ENCODE measurements at regions not wholly inside any gene's neighbourhood (a gene's known extent, or its start where the extent isn't known, plus 50 kb on each side); places are given as distances from the start of the nearest gene placed in this dataset.

DNA sequence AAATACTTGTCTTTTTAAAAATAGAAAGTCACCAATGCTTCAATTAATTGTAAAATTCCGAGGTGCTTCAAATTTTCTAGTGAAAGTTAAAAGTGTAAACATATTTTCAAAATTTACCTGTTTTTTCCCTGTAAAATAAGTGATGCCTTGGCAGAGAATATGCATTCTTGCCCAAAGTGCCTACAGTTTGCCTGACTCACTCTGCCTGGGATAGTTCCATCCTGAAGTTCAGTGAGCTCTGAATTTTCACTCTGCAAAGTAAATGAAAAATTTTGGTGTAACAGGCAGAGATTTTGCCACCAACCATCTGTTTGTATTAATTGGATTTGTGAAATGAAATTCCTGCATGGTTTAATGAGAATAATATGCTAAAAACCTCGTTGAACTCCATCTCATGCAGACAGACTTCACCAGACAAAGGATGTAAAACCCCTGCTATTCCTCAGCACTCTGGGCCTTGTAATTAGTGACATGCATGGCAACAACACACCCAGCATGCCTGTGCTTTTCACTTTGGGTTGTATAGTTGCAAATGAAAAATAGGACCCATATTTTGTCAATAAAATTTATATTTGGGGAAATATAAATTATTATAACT lies 117.4 kb upstream of the GNAI1 start:
- H3K4ac ChIP-seq (ENCODE audit: low read length): no peak overlapping the region
- no peaks in the 10 kb centered on the region for H3K9me3 ChIP-seq (replicated peaks in 1 of 2; ENCODE audit: control insufficient read depth in 2 of 2, insufficient read depth in 1 of 2, low read depth in 1 of 2, low read length in 2 of 2)
- H2AFZ ChIP-seq (ENCODE audit: low read length): peak overlapping the region; percentile 7
- no peak overlapping the region for H3K14ac ChIP-seq (ENCODE audit: low read length)
- no CpG with 5 or more reads among the region's 2 CpGs for WGBS, 2 donors (ENCODE audit: extremely low coverage in 2 of 2, insufficient read length in 2 of 2, insufficient replicate concordance in 1 of 2)
- no peak overlapping the region for H2BK5ac ChIP-seq (ENCODE audit: low read length)
- no peak overlapping the region for H3K27ac ChIP-seq (replicated peaks; ENCODE audit: low read length)
- no peak overlapping the region for H3K23ac ChIP-seq (ENCODE audit: low read depth, low read length, poor library complexity)
- H4K91ac ChIP-seq (ENCODE audit: low read depth, low read length, poor library complexity): no peak overlapping the region
- H2BK15ac ChIP-seq (ENCODE audit: low read length): no peak overlapping the region
- no peak for DNase-seq (ENCODE audit: low spot score)
- no peak overlapping the region for H2BK120ac ChIP-seq (ENCODE audit: low read depth, low read length)
- H3K79me1 ChIP-seq (ENCODE audit: low read depth, low read length): no peaks in the 10 kb centered on the region
- H3K18ac ChIP-seq (ENCODE audit: low read length): no peak overlapping the region
- H3K4me1 ChIP-seq (ENCODE audit: control insufficient read depth in 2 of 2, insufficient read depth in 1 of 2, low read depth in 1 of 2, low read length in 2 of 2): no peaks in the 10 kb centered on the region
- no peak overlapping the region for H2AK5ac ChIP-seq (ENCODE audit: low read depth, low read length)
- no peak overlapping the region for H3K4me2 ChIP-seq (ENCODE audit: insufficient read depth, low read length, poor library complexity, severe bottlenecking)
- H3K36me3 ChIP-seq (replicated peaks in 1 of 2; ENCODE audit: control insufficient read depth in 2 of 2, insufficient read depth in 2 of 2, low read length in 2 of 2): no peaks in the 10 kb centered on the region
- H3K9ac ChIP-seq (ENCODE audit: low read depth, low read length, poor library complexity): no peak overlapping the region
- H3K4me3 ChIP-seq (ENCODE audit: low read length in 2 of 2): no peak overlapping the region
- H2BK12ac ChIP-seq (ENCODE audit: low read length): no peak overlapping the region
- no peaks in the 10 kb centered on the region for H3K27me3 ChIP-seq (ENCODE audit: control insufficient read depth in 3 of 3, insufficient read depth in 3 of 3, low read depth in 1 of 3, low read length in 3 of 3)
- H4K8ac ChIP-seq (ENCODE audit: low read depth, low read length): no peak overlapping the region

DNA sequence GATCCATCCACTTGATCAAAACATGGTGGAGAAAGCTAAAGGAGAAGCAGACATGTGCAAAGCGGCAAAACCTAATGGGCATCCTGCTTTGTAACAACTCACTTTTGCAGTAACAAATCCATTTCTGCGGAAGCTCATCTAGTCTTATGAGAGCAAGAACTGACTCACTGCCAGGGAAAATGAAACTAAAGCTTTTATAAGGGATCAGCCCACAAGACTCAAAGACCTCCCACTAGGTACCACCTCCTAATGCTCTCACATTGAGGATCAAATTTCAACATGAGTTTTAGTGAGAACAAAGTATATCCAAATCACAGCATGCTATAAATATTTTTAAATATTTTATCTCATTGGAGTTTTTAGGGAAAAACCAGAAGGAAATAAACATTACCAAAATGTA lies 120.1 kb upstream of the GNAI1 start:
- no peak overlapping the region for H2AK5ac ChIP-seq (ENCODE audit: low read depth, low read length)
- H3K18ac ChIP-seq (ENCODE audit: low read length): no peak overlapping the region
- H3K27me3 ChIP-seq (ENCODE audit: control insufficient read depth in 3 of 3, insufficient read depth in 3 of 3, low read depth in 1 of 3, low read length in 3 of 3): no peaks in the 10 kb centered on the region
- H3K4me1 ChIP-seq (ENCODE audit: control insufficient read depth in 2 of 2, insufficient read depth in 1 of 2, low read depth in 1 of 2, low read length in 2 of 2): no peaks in the 10 kb centered on the region
- H4K91ac ChIP-seq (ENCODE audit: low read depth, low read length, poor library complexity): no peak overlapping the region
- no peak overlapping the region for H2BK15ac ChIP-seq (ENCODE audit: low read length)
- H3K4ac ChIP-seq (ENCODE audit: low read length): no peak overlapping the region
- H3K23ac ChIP-seq (ENCODE audit: low read depth, low read length, poor library complexity): no peak overlapping the region
- no peak overlapping the region for H3K4me3 ChIP-seq (ENCODE audit: low read length in 2 of 2)
- H3K9ac ChIP-seq (ENCODE audit: low read depth, low read length, poor library complexity): no peak overlapping the region
- no peak overlapping the region for H2BK5ac ChIP-seq (ENCODE audit: low read length)
- peak overlapping the region; percentile 44 for H2AFZ ChIP-seq (ENCODE audit: low read length)
- no peak overlapping the region for H3K27ac ChIP-seq (replicated peaks; ENCODE audit: low read length)
- no peak overlapping the region for H4K8ac ChIP-seq (ENCODE audit: low read depth, low read length)
- H3K4me2 ChIP-seq (ENCODE audit: insufficient read depth, low read length, poor library complexity, severe bottlenecking): no peak overlapping the region
- no peak overlapping the region for H2BK120ac ChIP-seq (ENCODE audit: low read depth, low read length)
- no CpG with 5 or more reads among the region's 2 CpGs for WGBS, 2 donors (ENCODE audit: extremely low coverage in 2 of 2, insufficient read length in 2 of 2, insufficient replicate concordance in 1 of 2)
- H3K36me3 ChIP-seq (replicated peaks in 1 of 2; ENCODE audit: control insufficient read depth in 2 of 2, insufficient read depth in 2 of 2, low read length in 2 of 2): no peaks in the 10 kb centered on the region
- H3K14ac ChIP-seq (ENCODE audit: low read length): no peak overlapping the region
- no peaks in the 10 kb centered on the region for H3K9me3 ChIP-seq (replicated peaks in 1 of 2; ENCODE audit: control insufficient read depth in 2 of 2, insufficient read depth in 1 of 2, low read depth in 1 of 2, low read length in 2 of 2)
- DNase-seq (ENCODE audit: low spot score): no peak
- H3K79me1 ChIP-seq (ENCODE audit: low read depth, low read length): no peaks in the 10 kb centered on the region
- no peak overlapping the region for H2BK12ac ChIP-seq (ENCODE audit: low read length)

- H2BK120ac ChIP-seq (ENCODE audit: low read depth, low read length): no peak overlapping the region
- no peaks in the 10 kb centered on the region for H3K79me1 ChIP-seq (ENCODE audit: low read depth, low read length)
- H3K4ac ChIP-seq (ENCODE audit: low read length): no peak overlapping the region
- no peak overlapping the region for H4K91ac ChIP-seq (ENCODE audit: low read depth, low read length, poor library complexity)
- no CpG with 5 or more reads among the region's 1 CpG for WGBS, 2 donors (ENCODE audit: extremely low coverage in 2 of 2, insufficient read length in 2 of 2, insufficient replicate concordance in 1 of 2)
- no peak overlapping the region for H3K18ac ChIP-seq (ENCODE audit: low read length)
- H3K36me3 ChIP-seq (replicated peaks in 1 of 2; ENCODE audit: control insufficient read depth in 2 of 2, insufficient read depth in 2 of 2, low read length in 2 of 2): no peaks in the 10 kb centered on the region
- H3K4me2 ChIP-seq (ENCODE audit: insufficient read depth, low read length, poor library complexity, severe bottlenecking): no peak overlapping the region
- no peak overlapping the region for H2BK12ac ChIP-seq (ENCODE audit: low read length)
- no peaks in the 10 kb centered on the region for H3K27me3 ChIP-seq (ENCODE audit: control insufficient read depth in 3 of 3, insufficient read depth in 3 of 3, low read depth in 1 of 3, low read length in 3 of 3)
- H3K14ac ChIP-seq (ENCODE audit: low read length): no peak overlapping the region
- no peak overlapping the region for H2BK15ac ChIP-seq (ENCODE audit: low read length)
- H3K23ac ChIP-seq (ENCODE audit: low read depth, low read length, poor library complexity): no peak overlapping the region
- no peaks in the 10 kb centered on the region for H3K9me3 ChIP-seq (replicated peaks in 1 of 2; ENCODE audit: control insufficient read depth in 2 of 2, insufficient read depth in 1 of 2, low read depth in 1 of 2, low read length in 2 of 2)
- H2BK5ac ChIP-seq (ENCODE audit: low read length): no peak overlapping the region
- no peak overlapping the region for H3K9ac ChIP-seq (ENCODE audit: low read depth, low read length, poor library complexity)
- H2AFZ ChIP-seq (ENCODE audit: low read length): no peak overlapping the region
- H3K4me3 ChIP-seq (ENCODE audit: low read length in 2 of 2): no peak overlapping the region
- H3K27ac ChIP-seq (replicated peaks; ENCODE audit: low read length): no peak overlapping the region
- H2AK5ac ChIP-seq (ENCODE audit: low read depth, low read length): no peak overlapping the region
- no peaks in the 10 kb centered on the region for H3K4me1 ChIP-seq (ENCODE audit: control insufficient read depth in 2 of 2, insufficient read depth in 1 of 2, low read depth in 1 of 2, low read length in 2 of 2)
- no peak overlapping the region for H4K8ac ChIP-seq (ENCODE audit: low read depth, low read length)
- DNase-seq (ENCODE audit: low spot score): no peak
Measured at GRCh38 chr7:80008039-80008438, 126.6 kb upstream of the GNAI1 start.

DNA sequence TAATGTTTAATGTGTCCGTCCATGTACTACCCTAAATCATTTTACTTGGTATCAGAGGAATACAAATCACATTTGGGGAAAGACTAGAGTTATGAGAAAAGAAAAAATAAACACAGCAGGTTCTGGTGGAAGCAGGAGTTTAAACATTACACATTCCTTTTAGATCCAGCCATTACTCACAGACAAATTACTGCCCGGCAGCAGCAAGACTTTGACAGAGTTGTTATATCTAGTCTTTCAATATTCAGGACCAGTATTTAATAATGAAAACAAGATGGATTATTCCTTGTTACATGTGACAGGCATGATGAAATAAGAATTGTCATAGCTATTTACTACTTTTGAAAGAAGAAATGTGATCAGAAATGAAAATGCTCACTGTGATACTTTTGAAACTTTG lies 131.8 kb upstream of the GNAI1 start:
- no peaks in the 10 kb centered on the region for H3K79me1 ChIP-seq (ENCODE audit: low read depth, low read length)
- no peak overlapping the region for H3K23ac ChIP-seq (ENCODE audit: low read depth, low read length, poor library complexity)
- no peak overlapping the region for H2BK15ac ChIP-seq (ENCODE audit: low read length)
- no peaks in the 10 kb centered on the region for H3K27me3 ChIP-seq (ENCODE audit: control insufficient read depth in 3 of 3, insufficient read depth in 3 of 3, low read depth in 1 of 3, low read length in 3 of 3)
- H3K4me1 ChIP-seq (ENCODE audit: control insufficient read depth in 2 of 2, insufficient read depth in 1 of 2, low read depth in 1 of 2, low read length in 2 of 2): no peaks in the 10 kb centered on the region
- H3K4ac ChIP-seq (ENCODE audit: low read length): no peak overlapping the region
- no peak overlapping the region for H3K4me2 ChIP-seq (ENCODE audit: insufficient read depth, low read length, poor library complexity, severe bottlenecking)
- H2BK12ac ChIP-seq (ENCODE audit: low read length): no peak overlapping the region
- H3K27ac ChIP-seq (replicated peaks; ENCODE audit: low read length): no peak overlapping the region
- DNase-seq (ENCODE audit: low spot score): no peak
- no peak overlapping the region for H3K14ac ChIP-seq (ENCODE audit: low read length)
- no peak overlapping the region for H3K9ac ChIP-seq (ENCODE audit: low read depth, low read length, poor library complexity)
- H3K9me3 ChIP-seq (replicated peaks in 1 of 2; ENCODE audit: control insufficient read depth in 2 of 2, insufficient read depth in 1 of 2, low read depth in 1 of 2, low read length in 2 of 2): no peaks in the 10 kb centered on the region
- no CpG with 5 or more reads among the region's 2 CpGs for WGBS, 2 donors (ENCODE audit: extremely low coverage in 2 of 2, insufficient read length in 2 of 2, insufficient replicate concordance in 1 of 2)
- no peak overlapping the region for H4K91ac ChIP-seq (ENCODE audit: low read depth, low read length, poor library complexity)
- no peak overlapping the region for H2AK5ac ChIP-seq (ENCODE audit: low read depth, low read length)
- no peaks in the 10 kb centered on the region for H3K36me3 ChIP-seq (replicated peaks in 1 of 2; ENCODE audit: control insufficient read depth in 2 of 2, insufficient read depth in 2 of 2, low read length in 2 of 2)
- no peak overlapping the region for H3K18ac ChIP-seq (ENCODE audit: low read length)
- H4K8ac ChIP-seq (ENCODE audit: low read depth, low read length): no peak overlapping the region
- no peak overlapping the region for H2BK5ac ChIP-seq (ENCODE audit: low read length)
- H3K4me3 ChIP-seq (ENCODE audit: low read length in 2 of 2): no peak overlapping the region
- no peak overlapping the region for H2AFZ ChIP-seq (ENCODE audit: low read length)
- H2BK120ac ChIP-seq (ENCODE audit: low read depth, low read length): no peak overlapping the region
